ENCODE measurements at regions not wholly inside any gene's neighbourhood (a gene's known extent, or its start where the extent isn't known, plus 50 kb on each side); places are given as distances from the start of the nearest gene placed in this dataset.

DNA sequence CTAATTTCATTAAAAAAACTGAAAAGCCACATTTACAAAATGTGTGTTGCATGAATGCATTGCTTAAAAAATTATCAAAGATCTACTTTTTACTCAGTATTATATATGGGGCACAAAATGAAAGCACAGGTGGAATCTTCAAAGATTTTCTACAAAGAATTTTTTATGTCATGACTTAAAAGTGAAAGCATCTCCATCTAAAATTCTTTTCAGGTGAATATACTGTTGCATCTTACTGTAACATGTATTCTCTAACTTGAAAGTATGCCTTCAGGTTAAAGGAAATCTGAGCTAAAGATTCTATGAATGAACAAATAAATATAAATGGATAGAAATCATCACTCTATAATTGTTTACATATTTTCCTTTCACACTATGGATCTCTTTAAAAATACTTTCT is 66.8 kb upstream of the WDR75 start:
- no peak for DNase-seq

DNA sequence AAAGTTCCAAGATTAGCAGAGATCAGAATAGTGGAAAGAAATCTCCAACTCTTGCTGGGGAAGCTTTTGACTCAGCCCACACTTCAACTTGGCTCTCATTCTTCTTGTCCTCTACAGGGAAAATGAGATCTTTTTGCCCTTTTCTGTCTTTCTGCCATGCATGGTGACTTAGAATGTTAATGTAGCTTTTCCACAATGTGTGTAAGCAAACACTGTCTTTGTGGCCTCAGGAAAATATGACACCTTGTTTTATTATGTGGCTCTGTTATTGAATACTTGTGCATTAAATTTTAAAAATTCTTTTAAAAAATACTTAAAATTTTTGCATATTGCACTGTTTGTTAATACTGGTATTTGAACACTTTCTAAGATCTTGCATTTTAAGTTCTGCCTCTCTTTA is 65.4 kb upstream of the WDR75 start:
- no peak for DNase-seq

DNA sequence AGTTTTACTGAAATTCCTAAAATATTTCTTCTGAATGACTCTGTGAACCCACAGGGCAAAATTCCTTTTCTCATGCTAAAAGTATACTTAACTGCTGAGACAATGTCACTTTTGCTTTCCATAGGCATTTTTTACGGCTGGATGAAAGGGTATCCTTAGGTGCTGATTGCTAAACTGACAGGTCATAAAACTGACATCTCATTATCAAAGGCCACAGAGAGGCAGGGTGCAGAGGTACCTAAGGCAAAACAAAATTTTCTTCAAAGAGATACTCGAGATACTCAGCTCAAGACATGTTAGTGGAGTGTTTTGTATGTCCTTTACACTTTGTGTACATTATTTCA is 62.0 kb upstream of the WDR75 start:
- DNase-seq = no peak

DNA sequence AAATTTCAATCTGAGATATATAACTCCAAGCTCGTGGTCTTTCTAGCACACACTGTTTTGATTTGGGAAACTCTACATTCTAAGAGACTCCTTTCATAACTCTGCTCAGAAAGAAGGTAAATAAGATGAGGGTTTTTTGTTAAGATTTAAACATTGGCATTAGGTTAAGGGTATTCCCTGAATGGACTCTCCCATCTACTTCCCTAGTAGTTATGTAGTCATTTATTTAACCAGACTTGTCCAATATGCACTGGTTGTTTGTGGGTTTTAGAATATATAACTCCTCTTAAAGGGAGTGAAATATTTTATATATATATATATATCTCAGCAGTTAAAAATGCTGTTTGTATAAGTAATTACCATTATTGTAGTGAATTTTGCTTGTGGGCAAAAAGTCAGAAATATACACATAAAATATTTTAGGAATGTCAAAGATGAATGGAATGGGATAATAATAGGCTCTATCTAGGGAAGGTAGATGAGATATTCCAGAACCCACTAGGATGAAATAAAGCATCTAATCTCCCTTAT is 61.5 kb upstream of the WDR75 start:
- no peak for DNase-seq

DNA sequence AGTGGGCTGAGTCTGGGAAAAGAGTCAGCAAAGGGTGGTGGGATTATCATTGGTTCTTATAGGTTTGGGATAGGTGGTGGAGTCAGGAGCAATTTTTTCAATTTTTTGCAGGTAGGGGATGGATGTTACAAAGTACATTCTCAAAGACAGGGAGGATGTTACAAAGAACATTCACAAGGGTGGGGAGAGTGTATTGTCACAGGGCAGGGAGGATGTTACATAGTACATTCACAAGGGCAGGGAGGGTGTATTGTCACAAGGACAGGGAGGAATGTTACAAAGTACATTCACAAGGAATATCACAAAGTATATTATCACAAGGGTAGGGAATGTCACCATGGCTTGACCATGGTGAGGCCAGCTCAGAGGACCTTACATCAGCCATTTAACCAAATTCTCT is 58.6 kb upstream of the WDR75 start:
- no peak for DNase-seq

DNA sequence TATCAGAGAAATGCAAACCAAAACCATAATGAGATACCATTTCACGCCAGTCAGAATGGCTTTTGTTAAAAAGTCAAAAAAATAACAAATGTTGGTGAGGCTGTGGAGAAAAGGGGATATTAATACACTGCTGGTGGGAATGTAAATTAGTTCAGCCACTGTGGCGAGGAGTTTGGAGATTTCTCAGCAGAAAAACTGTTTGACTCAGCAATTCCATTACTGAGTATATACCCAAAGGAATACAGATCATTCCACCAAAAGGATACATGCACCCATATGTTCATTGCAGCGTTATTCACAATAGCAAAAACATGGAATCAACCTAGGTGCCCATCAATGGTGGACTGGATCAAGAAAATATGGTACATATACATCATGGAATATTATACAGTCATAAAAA is 54.5 kb upstream of the WDR75 start:
- DNase-seq = no peak

DNA sequence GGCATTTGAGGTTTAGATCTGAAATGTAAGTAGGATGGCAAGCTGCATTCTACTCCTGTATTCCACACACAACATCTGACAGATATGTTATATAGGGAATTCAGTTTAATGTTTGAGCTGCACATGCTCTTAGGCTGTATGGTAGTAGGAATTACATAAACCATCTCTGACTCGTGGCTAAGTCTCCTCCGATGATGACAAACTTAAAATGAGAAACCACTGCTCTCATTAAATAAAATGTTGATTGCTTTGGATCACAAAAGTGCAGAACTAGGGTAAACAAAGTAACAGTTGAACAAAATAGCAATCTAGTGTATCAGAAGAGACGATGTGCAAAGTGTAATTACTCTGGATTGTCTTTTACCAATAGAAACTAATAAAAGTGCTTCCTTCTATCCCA is 50.1 kb upstream of the WDR75 start:
- no peak for DNase-seq
